ENCODE measurements at regions not wholly inside any gene's neighbourhood (a gene's known extent, or its start where the extent isn't known, plus 50 kb on each side); places are given as distances from the start of the nearest gene placed in this dataset.

DNA sequence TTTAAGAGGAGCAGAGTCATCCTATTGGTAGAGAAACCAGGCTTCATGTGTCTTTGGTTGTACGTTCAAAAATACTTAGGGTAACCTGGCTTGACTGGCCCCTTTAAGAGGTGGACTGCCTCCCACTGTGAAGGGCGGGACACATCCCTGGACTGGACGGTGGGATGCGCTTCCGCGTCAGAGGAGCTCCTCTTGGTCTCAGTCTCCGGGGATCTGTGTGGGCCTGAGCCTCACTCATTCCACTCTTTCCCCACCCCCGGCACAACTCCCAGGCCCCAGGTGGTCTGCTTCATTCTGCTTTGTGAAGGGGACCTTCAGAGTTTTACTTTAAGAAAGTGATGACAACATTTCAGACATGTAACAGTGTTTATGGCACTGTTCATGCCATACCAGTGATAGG is 601.1 kb downstream of the IRX1 start:
- DNase-seq (ENCODE audit: low read depth), result no peak

DNA sequence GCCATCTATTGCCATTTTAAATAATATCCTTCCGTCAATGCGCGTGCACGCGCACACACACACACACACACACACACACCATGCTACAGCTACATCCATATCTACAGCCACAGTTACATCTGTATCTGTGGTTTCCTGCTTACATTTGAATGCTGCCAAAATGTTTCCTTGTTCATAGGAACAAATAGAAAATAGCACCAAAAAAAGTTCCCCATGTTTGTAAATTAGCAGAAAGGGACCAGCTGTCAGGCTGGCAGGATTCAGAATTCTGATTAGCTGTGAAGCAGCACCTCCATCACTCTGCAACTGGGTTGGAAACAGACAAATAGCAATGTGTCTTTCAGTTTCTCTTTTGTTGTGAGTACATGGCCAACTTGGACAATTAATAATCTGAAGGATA is 601.5 kb downstream of the IRX1 start:
- no peak for DNase-seq (ENCODE audit: low read depth)

DNA sequence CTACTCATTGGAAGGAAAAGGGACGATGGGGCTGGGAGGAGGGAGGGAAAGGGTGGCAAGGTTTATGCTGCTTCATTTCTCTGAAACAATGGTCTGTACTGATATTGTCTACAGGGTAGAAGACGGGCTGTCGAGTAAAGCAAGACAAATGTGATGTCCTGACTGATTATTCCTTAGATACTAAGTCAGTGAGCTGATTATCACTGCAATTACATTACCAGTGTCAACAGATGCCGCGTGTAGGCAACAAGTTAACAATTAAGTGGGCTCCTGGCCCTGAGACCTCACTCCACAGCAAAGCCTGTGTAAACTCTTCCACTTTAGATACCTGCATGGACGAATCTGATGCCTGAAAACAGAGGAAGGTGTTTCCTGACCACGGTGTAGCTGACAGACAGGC is 602.8 kb downstream of the IRX1 start:
- DNase-seq (ENCODE audit: low read depth), result no peak

DNA sequence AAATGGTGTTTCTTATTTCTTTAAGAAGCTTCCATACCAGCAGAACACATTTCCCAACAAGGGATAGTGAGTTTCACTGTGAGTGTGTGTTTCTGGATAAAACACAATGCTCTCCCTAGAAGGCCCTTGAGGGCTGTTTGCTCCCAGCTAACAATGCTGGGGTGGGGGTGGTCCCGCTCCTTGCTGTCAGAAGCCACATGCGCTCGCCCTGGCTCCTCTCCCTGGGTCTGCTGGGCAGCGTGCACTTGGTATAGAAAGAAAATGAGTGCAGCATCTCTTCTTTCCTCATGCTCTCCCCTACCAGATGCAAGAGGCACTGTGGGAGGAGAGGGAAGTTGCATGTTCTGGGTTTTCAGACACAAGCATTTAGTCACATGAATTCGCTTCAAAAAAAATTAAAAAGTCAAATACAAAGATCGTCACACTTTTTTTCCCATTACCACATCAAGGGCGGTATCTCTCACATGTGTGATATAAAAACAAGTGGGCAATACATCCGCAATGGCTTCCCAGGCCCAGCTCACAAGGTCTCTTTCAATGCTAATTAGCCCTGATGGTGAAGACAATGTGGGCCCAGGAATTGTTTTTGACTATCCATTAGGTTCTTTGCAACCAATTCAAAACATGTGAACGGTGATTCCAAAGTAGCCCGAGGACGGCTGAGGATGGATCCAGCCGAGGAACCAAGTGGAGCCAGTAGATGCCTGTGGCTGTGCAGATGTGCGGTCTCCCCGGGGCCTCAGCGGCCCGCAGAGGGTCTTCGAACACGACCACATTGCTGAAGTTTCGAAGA is 603.6 kb downstream of the IRX1 start:
- DNase-seq (ENCODE audit: low read depth), result no peak

DNA sequence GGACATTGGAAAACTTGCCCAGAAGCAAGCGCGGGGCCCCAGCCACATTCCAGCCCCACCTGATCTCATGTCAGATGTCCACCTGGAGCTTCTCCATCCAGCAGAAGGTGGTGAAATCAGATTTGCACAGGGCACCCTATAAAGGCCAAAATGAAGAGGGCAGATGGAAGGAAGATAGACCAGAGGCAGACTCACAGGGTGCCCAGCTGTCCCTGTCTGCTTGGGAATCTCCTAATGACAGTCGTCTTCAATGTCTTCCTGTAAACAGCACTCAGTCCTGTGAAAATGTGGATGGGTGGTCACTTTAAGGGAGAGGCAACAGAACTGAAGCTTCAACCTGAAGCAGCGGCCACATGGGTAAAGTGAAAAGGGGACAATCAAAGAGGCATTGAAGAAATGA is 607.5 kb downstream of the IRX1 start:
- no peak for DNase-seq (ENCODE audit: low read depth)

DNA sequence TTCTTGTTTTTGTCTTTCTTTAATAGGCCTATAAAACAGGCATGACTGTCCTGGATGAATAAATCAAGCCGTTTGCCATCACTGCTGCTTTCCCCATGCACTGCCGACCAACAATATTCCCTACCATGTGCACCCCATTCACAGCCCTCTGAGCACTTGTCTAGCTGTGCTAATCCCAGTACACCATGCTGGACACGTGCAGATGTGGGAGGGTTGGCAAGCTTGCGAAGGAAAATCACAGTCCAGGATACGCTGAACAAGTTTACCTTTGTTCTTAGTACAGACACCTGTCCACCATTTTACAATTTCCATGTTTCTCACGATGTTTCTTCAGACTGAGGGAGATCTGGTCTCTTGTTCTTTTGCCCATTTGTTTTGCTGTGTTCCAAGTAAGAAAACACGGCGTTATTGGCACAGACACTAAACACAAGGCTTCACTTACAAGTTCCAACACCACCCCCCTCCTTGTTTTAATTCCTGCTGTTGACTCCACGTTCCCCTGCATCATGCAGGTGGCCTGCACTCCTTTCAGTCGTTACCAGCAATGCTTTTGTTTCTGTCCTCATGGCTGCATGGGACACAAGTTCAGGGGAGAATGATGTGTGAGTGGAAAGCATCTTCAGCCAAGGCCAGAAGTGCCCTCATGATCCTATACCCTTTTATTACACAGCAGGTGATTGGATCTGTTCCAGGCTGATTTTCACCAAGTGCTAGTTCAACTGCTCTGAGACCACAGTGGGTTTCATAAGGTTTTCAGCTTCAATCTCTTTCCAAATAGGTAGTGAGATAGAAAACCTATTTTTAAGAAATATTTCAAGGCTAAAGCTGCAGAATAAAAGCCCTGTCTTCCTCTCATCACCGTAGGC is 608.9 kb downstream of the IRX1 start:
- DNase-seq (ENCODE audit: low read depth), result no peak

DNA sequence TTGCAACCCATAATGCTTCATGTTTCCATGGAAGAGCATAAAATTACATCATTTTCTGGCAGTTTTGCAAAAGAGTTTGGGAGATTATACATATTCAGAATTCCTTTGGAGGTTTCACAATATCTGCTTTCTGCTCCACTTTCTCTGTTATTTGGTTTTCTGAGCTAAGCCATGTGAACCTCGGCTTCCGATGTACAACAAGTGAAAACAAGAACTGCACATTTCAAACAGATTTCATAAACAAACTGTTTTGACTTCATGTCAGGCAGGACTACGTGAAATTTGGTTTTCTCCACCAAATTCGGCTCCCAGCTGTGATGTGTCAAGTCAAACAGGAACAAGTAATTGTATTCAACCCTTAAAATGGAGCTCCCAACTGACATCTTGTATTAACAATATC is 609.8 kb downstream of the IRX1 start:
- no peak for DNase-seq (ENCODE audit: low read depth)

DNA sequence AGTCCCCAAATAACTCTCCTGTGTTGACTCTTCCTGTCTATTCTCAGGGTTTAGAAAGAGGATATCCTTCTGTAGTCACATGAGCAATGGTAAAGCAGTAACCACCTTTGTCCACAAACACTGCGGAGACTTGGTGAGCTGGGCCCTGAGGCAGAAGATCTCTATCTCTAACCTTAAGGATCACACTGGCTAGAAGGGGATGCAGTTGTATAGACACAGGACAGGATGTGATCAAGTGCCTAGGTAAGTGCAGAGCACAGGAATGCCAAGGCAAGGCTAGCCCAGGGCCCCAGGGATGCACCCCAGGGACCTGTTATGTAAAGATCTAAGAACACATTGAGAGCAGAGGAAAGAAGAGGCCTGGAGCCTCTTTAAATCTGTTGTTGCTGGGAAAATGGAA is 610.5 kb downstream of the IRX1 start:
- DNase-seq (ENCODE audit: low read depth), result no peak

DNA sequence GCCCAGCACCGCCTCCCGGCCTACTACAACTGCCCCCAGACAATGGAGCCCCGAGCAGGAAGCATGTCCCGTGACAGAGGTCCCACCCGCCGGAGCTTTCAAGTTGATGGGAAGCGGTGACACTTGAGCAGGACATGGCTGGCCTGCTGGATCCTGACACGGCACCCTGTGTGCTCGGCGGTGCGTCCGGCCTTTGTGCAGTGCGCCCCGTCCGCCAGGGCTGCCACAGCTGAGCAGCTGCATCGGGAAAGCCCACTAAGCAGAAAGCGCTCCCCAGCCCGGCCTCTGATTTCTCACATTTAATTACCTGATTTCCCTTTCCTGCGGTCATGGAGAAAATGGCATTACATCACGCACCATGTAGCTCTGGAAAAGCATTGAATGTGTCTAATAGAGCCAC is 611.9 kb downstream of the IRX1 start:
- DNase-seq (ENCODE audit: low read depth), result no peak

DNA sequence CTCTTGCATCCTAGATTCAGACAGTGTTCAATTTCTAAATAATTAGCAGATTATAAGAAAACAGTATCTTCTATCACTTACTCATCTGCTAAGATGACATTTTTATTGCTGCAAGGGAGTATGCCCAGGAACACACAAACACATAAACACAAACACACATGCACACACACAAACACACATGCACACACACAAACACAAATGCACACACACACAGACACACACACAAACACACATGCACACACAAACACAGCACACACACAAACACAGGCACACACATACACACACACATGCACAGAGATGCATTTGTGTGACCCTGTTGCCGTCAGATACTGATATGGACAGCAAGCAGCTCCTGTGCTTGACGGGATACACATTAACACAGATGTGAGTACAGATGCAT is 612.9 kb downstream of the IRX1 start:
- DNase-seq (ENCODE audit: low read depth), result no peak

DNA sequence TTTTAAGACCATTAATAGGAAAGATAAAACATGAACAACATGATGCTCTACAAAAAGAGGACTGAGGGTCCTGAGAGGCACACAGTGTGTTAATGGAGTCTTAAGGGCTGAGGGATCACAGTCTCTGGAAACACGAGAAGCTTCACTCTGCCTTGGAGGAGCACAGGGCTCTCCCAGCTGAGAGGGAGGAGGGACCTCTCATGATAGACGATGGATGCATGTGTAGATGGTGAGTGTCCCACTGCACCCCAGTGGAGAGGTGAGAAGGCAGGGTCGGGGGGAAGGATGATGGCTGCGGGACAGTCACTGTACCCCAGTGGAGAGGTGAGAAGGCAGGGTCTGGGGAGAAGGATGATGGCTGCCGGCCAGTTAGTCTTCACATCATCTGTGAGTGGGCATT is 613.4 kb downstream of the IRX1 start:
- no peak for DNase-seq (ENCODE audit: low read depth)

DNA sequence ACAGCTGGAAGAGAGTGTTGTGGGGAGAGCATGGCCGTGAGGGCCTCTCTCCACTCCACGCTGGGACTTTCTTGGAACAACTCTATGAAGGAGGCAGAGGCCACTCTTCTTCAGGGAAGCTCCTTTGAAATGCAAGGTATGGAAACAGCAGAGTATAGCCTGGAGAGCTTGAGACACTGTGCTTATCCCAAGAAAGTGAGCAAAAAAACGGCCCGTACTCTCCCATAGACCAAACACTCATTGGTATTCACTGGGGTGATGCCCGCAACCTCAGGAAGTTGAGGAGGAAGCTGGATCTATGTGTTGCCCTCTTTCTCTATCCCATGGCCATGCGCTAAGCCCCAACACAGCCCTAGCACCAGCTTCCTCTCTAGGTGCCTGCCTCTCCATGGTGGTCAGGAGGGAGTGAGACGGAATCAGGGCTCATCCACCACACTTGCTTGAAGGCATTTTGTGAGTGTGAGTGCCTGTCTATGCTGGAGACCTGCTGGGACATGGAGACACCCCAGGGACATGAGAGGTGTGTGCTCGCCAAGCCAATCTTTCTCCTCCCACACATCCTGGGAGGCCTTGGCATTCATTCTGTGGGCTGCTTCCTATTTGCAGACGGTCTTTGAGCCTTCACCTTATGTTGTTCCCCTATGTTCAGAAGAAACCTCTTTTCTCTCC is 616.6 kb downstream of the IRX1 start:
- no peak for DNase-seq (ENCODE audit: low read depth)

DNA sequence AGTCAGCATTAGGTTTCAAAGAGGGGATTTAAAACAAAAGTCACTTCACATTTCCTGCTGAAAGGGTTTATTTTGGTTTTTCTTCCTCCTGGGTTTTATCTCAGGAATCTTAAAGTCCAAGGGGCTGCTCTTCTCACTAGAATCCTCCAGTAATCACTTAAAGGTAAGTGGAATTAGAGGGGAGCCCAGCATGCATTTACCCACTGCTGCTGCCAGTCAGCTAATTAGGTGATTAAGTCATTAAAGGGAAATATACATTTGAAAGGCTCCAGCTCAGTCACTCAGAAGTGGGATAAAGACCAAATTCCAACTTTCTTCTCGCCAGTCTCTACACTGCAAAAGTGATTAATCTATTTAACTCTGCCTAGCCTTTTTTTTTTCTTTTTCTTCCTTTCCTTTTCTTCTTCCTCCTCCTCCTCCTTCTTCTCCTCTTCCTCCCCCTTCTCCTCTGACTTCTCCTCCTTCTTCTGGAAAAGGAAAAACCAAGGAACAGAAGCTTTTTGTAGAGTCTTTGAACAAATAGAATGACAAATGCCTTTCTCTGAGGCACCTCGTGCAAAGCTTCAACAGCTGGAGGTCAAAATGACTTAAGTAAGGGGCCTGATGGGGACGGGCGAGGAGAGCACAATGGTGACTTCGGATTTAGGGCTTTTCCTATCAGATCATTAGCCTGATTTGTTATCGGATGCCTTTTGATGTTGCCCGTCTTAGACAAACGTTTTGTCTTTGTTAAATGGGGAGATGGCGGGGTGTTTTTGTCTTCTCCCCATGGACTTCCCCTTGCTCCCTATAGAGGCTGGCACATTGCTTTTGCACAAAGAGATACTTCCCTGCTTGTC is 617.6 kb downstream of the IRX1 start:
- no peak for DNase-seq (ENCODE audit: low read depth)

DNA sequence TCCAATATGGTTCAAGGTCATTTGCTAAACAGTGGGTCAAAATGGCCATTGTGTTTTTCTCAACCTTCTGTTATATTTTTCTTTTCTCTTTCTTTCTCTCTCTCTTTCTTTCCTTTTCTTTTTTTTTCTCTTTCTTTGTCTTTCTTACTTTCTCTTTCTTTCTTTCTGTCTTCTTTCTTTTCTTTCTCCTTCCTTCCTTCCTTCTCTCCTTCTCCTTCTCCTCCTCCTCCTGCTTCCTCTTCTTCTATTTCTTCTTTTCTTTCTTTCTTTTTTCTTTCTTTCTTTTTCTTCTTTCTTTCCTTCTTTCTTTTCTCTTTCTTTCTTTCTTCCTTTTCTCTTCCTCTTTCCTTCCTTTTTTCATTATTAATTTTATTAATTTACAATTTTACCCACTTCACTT is 619.5 kb downstream of the IRX1 start:
- no peak for DNase-seq (ENCODE audit: low read depth)

DNA sequence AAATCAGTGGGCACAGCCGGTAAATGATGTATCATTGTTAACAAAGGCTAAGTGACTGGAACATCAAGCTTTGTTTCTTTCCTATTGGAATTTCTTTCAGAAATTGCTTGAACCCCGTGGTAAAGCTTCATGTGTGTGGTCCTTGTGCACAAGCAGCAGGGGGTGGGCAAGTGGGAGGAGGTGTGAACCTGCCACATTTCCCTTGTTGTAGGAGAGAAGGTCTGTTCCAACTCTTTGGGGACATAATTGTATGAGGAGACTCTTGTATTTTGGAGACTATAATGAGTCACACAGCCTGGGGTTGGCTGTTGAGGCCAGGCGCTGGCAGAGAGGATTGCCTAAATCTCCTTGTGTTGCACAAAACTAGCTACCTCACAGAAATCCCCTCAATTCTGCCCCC is 620.5 kb downstream of the IRX1 start:
- DNase-seq (ENCODE audit: low read depth), result no peak

DNA sequence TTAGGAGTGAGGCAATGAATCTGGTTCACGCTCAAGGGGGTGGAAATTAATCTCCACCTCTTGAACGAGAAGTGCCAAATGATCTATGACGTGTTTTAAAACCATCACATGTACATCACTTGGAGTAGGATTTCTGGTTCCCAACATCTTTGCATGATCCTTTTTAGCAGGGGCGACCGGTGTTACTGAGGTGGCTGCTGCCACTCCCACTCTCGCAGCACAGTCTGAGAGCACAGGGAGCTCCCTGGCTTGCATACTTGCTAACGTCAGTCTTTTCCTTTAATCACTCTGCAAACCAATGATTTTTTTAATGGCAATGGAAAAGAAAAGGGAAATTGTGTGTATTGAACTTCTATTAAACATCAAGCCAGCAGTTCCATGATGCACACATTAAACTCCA is 624.4 kb downstream of the IRX1 start:
- DNase-seq (ENCODE audit: low read depth), result no peak

DNA sequence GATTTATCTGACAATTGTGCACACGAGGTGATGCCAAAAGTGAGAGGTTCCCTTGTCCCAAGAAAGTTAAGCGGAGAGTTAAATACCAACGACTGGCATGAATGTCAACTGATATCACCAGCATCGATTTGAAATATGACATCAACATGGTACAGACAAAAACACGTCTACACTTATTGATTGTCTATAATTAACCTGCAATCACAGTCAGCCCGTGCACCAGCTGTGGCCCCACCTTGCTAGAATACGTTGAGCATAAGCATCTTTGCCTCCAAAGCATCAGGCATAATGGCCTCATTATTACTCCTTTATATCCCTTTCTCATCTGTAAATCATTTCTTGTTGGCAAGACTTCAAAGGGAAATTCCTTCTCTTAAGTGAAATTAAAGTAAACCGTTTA is 625.4 kb downstream of the IRX1 start:
- no peak for DNase-seq (ENCODE audit: low read depth)

DNA sequence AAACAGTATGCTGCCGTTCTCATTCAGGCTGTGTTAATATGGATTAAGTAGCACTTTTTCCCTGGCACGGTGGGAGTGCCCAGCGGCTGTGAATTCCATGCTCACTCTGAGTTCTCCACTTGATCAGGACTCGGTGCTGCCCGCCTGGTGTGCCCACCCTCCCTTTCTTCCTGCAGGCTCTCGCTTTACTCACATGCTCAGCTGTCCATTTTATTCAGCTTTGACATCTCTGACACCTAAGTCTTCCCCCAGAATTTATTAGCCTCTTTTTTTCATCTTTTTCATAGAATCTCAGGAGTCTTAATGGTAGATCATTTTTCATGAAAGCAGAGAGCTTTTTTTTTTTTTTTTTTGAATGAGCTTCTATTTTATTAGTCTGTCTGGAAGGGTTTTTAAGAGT is 626.5 kb downstream of the IRX1 start:
- DNase-seq (ENCODE audit: low read depth), result no peak

DNA sequence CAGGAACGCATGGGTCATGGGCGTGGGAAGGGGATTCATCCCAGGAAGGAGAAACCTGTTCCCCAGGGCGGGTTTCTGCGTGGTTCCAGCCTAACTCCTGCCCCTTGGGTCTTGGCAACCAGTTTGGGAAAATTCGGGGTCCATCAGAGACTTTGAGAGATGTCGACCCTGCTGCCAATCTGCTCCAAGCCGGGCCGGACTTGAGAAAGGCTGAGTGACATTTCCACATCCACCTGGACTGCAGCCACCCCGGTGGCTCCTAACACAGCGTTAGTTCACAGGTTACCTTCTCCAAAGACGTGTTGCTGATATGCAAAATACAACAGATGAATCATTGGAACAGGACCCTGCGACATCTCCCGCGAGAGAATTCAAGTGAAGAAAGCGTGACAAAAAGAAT is 627.2 kb downstream of the IRX1 start:
- no peak for DNase-seq (ENCODE audit: low read depth)

DNA sequence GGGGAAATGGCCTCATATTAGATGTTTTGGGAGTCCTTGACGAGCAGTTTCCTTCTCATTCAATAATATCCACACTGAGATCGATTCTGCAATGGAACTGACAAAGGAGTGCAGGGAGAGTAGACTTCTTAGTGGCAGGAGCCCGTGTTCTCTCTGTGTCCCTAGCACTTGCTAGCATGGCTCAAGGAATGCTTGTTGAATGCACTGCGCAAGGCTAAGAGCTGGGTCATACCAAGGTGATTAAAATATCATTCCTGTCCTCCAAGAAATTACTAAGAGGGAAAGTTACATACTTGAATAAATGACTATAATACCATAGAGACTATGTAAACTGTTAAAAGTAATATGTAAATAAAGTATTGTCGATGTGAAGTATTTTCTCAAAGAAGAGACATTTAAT is 630.1 kb downstream of the IRX1 start:
- DNase-seq (ENCODE audit: low read depth), result no peak

DNA sequence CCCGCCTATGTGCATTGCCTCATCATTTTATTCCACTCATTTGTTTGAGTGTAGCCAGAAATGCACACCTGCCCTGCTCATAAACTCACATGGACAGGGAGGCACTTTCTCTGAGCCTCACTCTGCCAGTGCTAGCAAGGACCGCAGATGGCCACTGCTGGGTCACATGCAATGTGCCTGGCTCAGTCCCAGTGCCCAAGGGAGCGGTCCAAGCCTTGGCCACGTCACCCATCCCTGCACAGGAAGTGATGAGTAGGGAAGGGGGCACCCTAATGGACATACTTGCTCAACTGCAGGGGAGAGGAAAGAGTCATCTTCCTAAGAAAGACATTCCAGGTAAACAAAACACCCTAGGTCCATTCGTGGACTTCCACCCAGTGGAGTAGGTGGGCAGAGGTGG is 630.9 kb downstream of the IRX1 start:
- no peak for DNase-seq (ENCODE audit: low read depth)

DNA sequence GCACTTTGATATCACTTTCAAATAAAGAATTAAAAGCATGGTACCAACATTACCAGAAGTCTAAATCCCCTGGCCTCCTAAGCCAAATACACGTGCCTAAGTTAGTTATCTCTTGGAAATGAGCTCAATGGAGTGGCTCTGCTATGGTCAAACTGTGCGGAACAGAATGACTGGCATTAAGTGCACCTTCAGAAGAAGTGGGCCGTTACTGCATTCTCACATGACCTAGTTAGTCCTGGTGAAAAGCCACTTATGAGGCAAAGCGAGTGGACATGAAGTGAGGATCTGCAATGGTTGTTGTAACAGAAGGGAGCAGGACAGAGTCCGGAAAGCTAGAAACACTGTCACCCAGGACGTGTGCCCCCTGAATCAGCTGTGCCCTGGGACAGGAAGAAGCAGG is 633.1 kb downstream of the IRX1 start:
- DNase-seq (ENCODE audit: low read depth), result no peak

All from non-pigmented ciliary epithelial cell (primary cell).